ENCODE measurements at regions not wholly inside any gene's neighbourhood (a gene's known extent, or its start where the extent isn't known, plus 50 kb on each side); places are given as distances from the start of the nearest gene placed in this dataset.
"Not testable (repeated sequence)": the region's sequence is repeated elsewhere in the genome, so short reads cannot be mapped to it uniquely, and the experiment has no call there.

DNA sequence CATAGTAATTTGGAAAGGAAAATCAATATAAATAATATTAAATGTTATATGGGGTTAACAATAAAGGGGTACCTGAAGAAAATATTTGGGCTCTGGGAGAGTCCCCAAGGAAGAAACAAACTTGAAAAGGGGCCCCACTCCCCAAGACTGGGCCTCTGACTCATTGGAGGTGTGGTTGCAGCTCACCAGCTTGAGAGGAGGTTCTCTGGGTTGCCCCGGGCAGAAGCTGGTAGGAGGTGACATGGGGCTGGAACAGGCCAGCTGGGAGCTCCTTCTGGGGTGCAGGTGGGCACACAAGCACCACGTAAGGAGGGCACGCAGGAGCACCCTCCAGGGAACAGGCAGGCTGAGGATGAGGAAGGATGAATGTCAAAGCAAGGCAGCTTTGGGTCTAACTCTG is 120.3 kb upstream of the FAM240B start:
- H3K27ac Mint-ChIP-seq; H3K4me1 Mint-ChIP-seq; ATAC-seq; H3K36me3 Mint-ChIP-seq; H3K27me3 Mint-ChIP-seq (ENCODE audit: low read depth); H3K4me3 Mint-ChIP-seq; H3K9me3 Mint-ChIP-seq; CTCF ChIA-PET; DNase-seq (ENCODE audit: low spot score); POLR2A ChIA-PET: not testable (repeated sequence)

DNA sequence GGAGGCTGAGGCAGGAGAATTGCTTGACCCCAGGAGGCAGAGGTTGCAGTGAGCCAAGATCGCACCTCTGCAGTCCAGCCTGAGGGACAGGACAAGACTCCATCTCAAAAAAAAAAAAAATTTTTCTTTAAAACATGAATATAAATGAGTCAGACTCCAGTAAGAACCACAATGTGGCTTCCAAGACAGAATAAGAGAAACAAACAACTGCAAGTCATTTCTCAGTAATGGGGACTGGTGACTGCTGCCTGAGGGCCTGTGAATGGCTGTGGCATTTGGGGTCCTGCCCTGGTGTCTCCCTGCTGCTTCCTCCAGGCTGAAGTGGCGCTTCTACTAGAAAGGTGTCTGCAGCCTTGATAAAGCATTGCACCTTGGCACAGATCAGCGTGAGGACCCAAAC is 113.8 kb upstream of the FAM240B start:
- H3K4me1 Mint-ChIP-seq; H3K27me3 Mint-ChIP-seq (ENCODE audit: low read depth); H3K9me3 Mint-ChIP-seq; H3K4me3 Mint-ChIP-seq; CTCF ChIA-PET; ATAC-seq; H3K36me3 Mint-ChIP-seq; DNase-seq (ENCODE audit: low spot score); H3K27ac Mint-ChIP-seq; POLR2A ChIA-PET: not testable (repeated sequence)

DNA sequence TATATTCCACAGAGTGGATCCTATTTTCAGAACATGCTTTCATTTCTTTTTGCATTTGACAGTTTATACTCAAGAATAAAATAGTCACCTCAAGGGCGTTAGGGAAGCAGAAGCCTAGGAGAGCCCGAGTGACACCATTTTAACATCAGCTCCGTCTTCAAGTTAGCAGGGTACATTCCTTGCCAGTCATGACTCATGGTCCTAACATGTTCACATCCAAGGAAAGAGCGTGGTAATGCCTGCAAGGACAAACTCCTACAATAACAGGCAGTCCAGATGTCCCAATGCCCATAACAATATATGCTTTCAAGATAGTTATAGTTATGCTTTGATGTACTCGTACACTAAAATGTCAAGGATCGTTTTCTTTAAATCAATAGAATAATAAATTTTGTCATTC is 93.9 kb upstream of the FAM240B start:
- POLR2A ChIA-PET; H3K27ac Mint-ChIP-seq; H3K36me3 Mint-ChIP-seq; H3K4me1 Mint-ChIP-seq; H3K27me3 Mint-ChIP-seq (ENCODE audit: low read depth); DNase-seq (ENCODE audit: low spot score); H3K9me3 Mint-ChIP-seq; CTCF ChIA-PET; ATAC-seq; H3K4me3 Mint-ChIP-seq: not testable (repeated sequence)

DNA sequence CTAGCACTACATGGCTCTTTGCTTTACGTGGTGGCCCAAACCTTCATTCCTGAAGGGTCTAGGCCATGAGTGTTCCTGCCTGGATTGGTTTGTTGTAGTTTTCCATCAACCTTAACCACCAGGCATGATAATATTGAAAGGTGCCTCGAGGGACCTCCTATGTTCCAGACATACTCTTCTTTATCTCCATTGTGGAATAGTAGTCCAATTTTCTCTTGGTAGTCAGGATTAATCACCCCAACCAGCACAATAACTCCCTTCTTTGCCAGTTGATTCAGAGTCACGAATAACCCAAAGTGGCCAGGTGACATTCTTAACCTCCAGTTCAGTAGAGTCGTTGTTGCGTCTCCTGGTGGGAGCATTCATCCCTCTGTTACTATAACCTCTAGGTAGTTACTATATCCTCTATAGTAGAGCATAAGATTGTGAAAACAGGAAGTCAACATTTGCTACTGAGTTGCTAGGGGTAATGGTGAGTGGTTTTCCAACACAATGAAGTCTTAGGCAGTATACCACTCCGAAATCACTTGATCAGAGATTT is 88.1 kb upstream of the FAM240B start:
- H3K9me3 Mint-ChIP-seq; CTCF ChIA-PET; H3K27ac Mint-ChIP-seq; H3K27me3 Mint-ChIP-seq (ENCODE audit: low read depth); H3K36me3 Mint-ChIP-seq; DNase-seq (ENCODE audit: low spot score); H3K4me3 Mint-ChIP-seq; POLR2A ChIA-PET; ATAC-seq; H3K4me1 Mint-ChIP-seq: not testable (repeated sequence)

DNA sequence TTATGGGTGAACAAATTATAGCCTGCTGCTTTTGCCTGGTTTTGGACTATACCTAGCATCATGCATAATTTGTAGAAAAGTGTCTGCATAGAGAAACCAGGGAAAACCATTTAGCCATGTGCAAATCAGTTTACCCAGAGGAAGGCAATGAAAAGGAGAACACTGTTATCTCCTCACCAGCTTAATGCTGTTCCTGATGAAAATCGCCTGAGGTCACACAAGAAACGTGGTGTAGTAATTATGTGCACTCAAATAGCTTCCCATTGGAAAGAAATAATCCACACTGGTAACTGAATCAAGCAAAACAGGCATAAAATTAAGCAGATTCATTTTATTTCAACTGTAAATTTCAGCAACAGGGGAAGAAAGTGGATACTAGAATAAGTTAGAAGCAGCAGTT is 51.7 kb upstream of the FAM240B start:
- Mint-ChIP-seq H3K36me3 (peaks cover 3% of the 10 kb centered on the region; the same call in 1 of the 2 replicates), H3K27me3 (ENCODE audit: low read depth) (no peaks in the 10 kb centered on the region), H3K9me3 (peaks cover 16% of the 10 kb centered on the region), H3K27ac (no peak overlapping the region), H3K4me3 (no peak overlapping the region), H3K4me1 (no peaks in the 10 kb centered on the region)
- ChIA-PET POLR2A (no interaction called here), CTCF (no interaction called here)
- no peak for DNase-seq (ENCODE audit: low spot score)
- TF ChIP-seq ZBTB21 (CRISPR knock-in tag; IDR thresholded peaks at IDR 0.05; ENCODE audit: borderline replicate concordance) (no peak), FOXJ3 (CRISPR knock-in tag; IDR thresholded peaks at IDR 0.05; ENCODE audit: borderline replicate concordance) (no peak)
- no peak for ATAC-seq

Data from WTC11 (cell line).